ENCODE measurements at regions not wholly inside any gene's neighbourhood (a gene's known extent, or its start where the extent isn't known, plus 50 kb on each side); places are given as distances from the start of the nearest gene placed in this dataset.

DNA sequence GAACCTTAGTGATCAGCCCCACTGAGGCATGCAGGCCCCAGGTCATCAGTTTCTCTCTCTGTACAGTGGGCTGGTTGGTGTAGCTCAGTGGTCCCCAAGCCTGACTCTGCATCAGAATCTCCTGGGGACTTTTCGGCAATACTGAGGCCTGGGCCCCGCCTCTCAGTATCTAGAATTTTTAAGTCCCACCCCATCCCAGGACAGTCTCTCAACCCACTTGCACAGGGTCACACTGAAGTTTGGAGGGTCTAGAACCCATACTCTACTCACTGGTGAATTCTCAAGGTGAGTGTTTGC, 216.4 kb downstream of the MATN1 start:
- TF ChIP-seq, protein P1, sequence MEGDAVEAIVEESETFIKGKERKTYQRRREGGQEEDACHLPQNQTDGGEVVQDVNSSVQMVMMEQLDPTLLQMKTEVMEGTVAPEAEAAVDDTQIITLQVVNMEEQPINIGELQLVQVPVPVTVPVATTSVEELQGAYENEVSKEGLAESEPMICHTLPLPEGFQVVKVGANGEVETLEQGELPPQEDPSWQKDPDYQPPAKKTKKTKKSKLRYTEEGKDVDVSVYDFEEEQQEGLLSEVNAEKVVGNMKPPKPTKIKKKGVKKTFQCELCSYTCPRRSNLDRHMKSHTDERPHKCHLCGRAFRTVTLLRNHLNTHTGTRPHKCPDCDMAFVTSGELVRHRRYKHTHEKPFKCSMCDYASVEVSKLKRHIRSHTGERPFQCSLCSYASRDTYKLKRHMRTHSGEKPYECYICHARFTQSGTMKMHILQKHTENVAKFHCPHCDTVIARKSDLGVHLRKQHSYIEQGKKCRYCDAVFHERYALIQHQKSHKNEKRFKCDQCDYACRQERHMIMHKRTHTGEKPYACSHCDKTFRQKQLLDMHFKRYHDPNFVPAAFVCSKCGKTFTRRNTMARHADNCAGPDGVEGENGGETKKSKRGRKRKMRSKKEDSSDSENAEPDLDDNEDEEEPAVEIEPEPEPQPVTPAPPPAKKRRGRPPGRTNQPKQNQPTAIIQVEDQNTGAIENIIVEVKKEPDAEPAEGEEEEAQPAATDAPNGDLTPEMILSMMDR (IDR thresholded peaks at IDR 0.05; ENCODE audit: low read depth, low read length, missing input control) = no peak
- TF ChIP-seq HNF4G (IDR thresholded peaks at IDR 0.05) = no peak
- TF ChIP-seq, protein P2, sequence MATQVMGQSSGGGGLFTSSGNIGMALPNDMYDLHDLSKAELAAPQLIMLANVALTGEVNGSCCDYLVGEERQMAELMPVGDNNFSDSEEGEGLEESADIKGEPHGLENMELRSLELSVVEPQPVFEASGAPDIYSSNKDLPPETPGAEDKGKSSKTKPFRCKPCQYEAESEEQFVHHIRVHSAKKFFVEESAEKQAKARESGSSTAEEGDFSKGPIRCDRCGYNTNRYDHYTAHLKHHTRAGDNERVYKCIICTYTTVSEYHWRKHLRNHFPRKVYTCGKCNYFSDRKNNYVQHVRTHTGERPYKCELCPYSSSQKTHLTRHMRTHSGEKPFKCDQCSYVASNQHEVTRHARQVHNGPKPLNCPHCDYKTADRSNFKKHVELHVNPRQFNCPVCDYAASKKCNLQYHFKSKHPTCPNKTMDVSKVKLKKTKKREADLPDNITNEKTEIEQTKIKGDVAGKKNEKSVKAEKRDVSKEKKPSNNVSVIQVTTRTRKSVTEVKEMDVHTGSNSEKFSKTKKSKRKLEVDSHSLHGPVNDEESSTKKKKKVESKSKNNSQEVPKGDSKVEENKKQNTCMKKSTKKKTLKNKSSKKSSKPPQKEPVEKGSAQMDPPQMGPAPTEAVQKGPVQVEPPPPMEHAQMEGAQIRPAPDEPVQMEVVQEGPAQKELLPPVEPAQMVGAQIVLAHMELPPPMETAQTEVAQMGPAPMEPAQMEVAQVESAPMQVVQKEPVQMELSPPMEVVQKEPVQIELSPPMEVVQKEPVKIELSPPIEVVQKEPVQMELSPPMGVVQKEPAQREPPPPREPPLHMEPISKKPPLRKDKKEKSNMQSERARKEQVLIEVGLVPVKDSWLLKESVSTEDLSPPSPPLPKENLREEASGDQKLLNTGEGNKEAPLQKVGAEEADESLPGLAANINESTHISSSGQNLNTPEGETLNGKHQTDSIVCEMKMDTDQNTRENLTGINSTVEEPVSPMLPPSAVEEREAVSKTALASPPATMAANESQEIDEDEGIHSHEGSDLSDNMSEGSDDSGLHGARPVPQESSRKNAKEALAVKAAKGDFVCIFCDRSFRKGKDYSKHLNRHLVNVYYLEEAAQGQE (IDR thresholded peaks at IDR 0.05) = no peak
- TF ChIP-seq, protein P3, sequence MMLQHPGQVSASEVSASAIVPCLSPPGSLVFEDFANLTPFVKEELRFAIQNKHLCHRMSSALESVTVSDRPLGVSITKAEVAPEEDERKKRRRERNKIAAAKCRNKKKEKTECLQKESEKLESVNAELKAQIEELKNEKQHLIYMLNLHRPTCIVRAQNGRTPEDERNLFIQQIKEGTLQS (IDR thresholded peaks at IDR 0.05) = no peak
- TF ChIP-seq FOXA1 (IDR thresholded peaks at IDR 0.05) = no peak
- TF ChIP-seq, protein P4, sequence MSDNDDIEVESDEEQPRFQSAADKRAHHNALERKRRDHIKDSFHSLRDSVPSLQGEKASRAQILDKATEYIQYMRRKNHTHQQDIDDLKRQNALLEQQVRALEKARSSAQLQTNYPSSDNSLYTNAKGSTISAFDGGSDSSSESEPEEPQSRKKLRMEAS (IDR thresholded peaks at IDR 0.05) = no peak
